GM12878 (cell line): ENCODE measurements at regions not wholly inside any gene's neighbourhood (a gene's known extent, or its start where the extent isn't known, plus 50 kb on each side); places are given as distances from the start of the nearest gene placed in this dataset.

Experiments
- ATAC-seq: fragments of 200-7000 bp; cut with Tn5 transposase; 3 replicates; pipeline ENCODE4 v1.9.1; 2020; ENCODE audit warnings: mild to moderate bottlenecking, moderate library complexity
- BruUV-seq: library from RNA; stranded (reverse); fragments of 400-500 nt; replicated peaks from 2 replicates; lab custom pipeline; 2021; lab: Mats Ljungman, UMichigan
- CTCF ChIA-PET: fragments of 300-600 bp; sonication (Branson Sonifier 250); formaldehyde crosslinking; extraction: SDS; loops from one replicate; lab custom pipeline; 2021; ENCODE audit warnings: inconsistent platforms; lab: Yijun Ruan, JAX
- POLR2A ChIA-PET: fragments of 350-600 bp; formaldehyde crosslinking; extraction: SDS; loops from one replicate; lab custom pipeline; 2021; ENCODE audit warnings: inconsistent platforms; lab: Charles Lee
- RAD21 ChIA-PET: fragments of 300-600 bp; sonication (Branson Sonifier 250); formaldehyde crosslinking; loops from one replicate; lab custom pipeline; 2023; ENCODE audit warnings: antibody characterized with exemption; ENCODE audit not compliant: unreplicated experiment; lab: Charles Lee
- SMC1A ChIA-PET: fragments of 300-600 bp; sonication (Branson Sonifier 250); formaldehyde crosslinking; loops from one replicate; lab custom pipeline; 2023; ENCODE audit not compliant: unreplicated experiment, uncharacterized antibody; lab: Charles Lee
- DNase-seq: peaks from one replicate; pipeline ENCODE4 v3.0.0-alpha.2; 2011; ENCODE audit warnings: low read depth, low spot score
- FAIRE-seq: peaks from 3 replicates; lab custom pipeline; 2011; peaks lifted over from hg19 to GRCh38; lab: Jason Lieb, UNC
- H2AFZ ChIP-seq: 2 replicates; pipeline ENCODE4 v1.6.0; 2011; ENCODE audit warnings: low read depth, low read length, control low read depth; ENCODE audit not compliant: control insufficient read depth
- H3K27ac ChIP-seq: 2 replicates; pipeline ENCODE4 v1.5.1; 2011; ENCODE audit warnings: control low read depth; ENCODE audit not compliant: control insufficient read depth, insufficient read depth
- H3K27me3 ChIP-seq, 2 experiments: replicated peaks in 1 of 2; 2 replicates each; pipeline versions ENCODE4 v1.6.0 to v1.6.1; 2011; ENCODE audit warnings: low read length in 1 of 2; ENCODE audit not compliant: control insufficient read depth in 2 of 2, insufficient read depth in 2 of 2
- H3K36me3 ChIP-seq, 2 experiments: 2 replicates each; pipeline ENCODE4 v1.5.1; 2011; ENCODE audit warnings: low read length in 1 of 2; ENCODE audit not compliant: control insufficient read depth in 2 of 2, insufficient read depth in 2 of 2
- H3K4me1 ChIP-seq: 2 replicates; pipeline ENCODE4 v1.6.1; 2011; ENCODE audit warnings: mild to moderate bottlenecking, low read length, moderate library complexity, mixed read lengths; ENCODE audit not compliant: control insufficient read depth, insufficient read depth
- H3K4me2 ChIP-seq: 2 replicates; pipeline ENCODE4 v1.6.0; 2011; ENCODE audit warnings: control low read depth; ENCODE audit not compliant: control insufficient read depth, insufficient read depth
- H3K4me3 ChIP-seq: fragments of 200-600 bp; sonication (generic); 2 replicates; pipeline ENCODE4 v1.5.1; 2016
- H3K79me2 ChIP-seq: 2 replicates; pipeline ENCODE4 v1.6.0; 2011; ENCODE audit warnings: low read length; ENCODE audit not compliant: control insufficient read depth, insufficient read depth
- H3K9ac ChIP-seq: 2 replicates; pipeline ENCODE4 v1.8.0; 2011; ENCODE audit warnings: low read length, control low read depth, mixed read lengths; ENCODE audit not compliant: control insufficient read depth, insufficient read depth
- H3K9me3 ChIP-seq: replicated peaks from 3 replicates; pipeline ENCODE4 v1.5.1; 2011; ENCODE audit warnings: mild to moderate bottlenecking, low read length; ENCODE audit not compliant: control insufficient read depth, insufficient read depth
- H4K20me1 ChIP-seq: 2 replicates; pipeline ENCODE4 v1.6.0; 2011; ENCODE audit not compliant: control insufficient read depth, insufficient read depth
- BMI1 ChIP-seq: fragments of 450-650 bp; IDR thresholded peaks from 2 replicates; pipeline ENCODE4 v1.6.1; 2016; ENCODE audit warnings: mild to moderate bottlenecking, moderate library complexity, borderline replicate concordance
- CEBPB ChIP-seq, 2 experiments: fragments of 150-350 bp in 1 of 2; IDR thresholded peaks; 2 replicates each; pipeline ENCODE4 v1.6.1; 2012 to 2014; ENCODE audit warnings: low read depth in 2 of 2, low read length in 2 of 2, borderline replicate concordance in 1 of 2, inconsistent platforms in 1 of 2
- ELK1 ChIP-seq: IDR thresholded peaks from 2 replicates; pipeline ENCODE4 v1.6.1; 2012; ENCODE audit warnings: low read depth, low read length, improper control_type of control experiment
- MYC ChIP-seq: IDR thresholded peaks from 2 replicates; pipeline ENCODE4 v1.6.1; 2011; ENCODE audit warnings: mild to moderate bottlenecking, low read length, moderate library complexity, inconsistent platforms; ENCODE audit not compliant: insufficient read depth, insufficient replicate concordance, insufficient read length, severe bottlenecking
- NFIC ChIP-seq: IDR thresholded peaks from 2 replicates; pipeline ENCODE4 v1.6.1; 2012; ENCODE audit warnings: low read depth, mild to moderate bottlenecking, inconsistent platforms, low read length, moderate library complexity
- NR2C1 ChIP-seq: fragments of 450-650 bp; IDR thresholded peaks from 2 replicates; pipeline ENCODE4 v1.6.1; 2017; ENCODE audit warnings: antibody characterized with exemption, mild to moderate bottlenecking, moderate library complexity
- SUZ12 ChIP-seq: fragments of 200-600 bp; sonication (generic); IDR thresholded peaks from one replicate; pipeline ENCODE4 v1.6.1; 2018; ENCODE audit warnings: antibody characterized with exemption, mild to moderate bottlenecking; ENCODE audit not compliant: unreplicated experiment
- ZBTB4 ChIP-seq: fragments of 450-650 bp; formaldehyde crosslinking; IDR thresholded peaks from 2 replicates; pipeline ENCODE4 v1.4.0; 2022; ENCODE audit warnings: mild to moderate bottlenecking, moderate library complexity
- WGBS: methylation state at CpG from one replicate; pipeline ENCODE4 v1.1.6; 2016; ENCODE audit warnings: low lambda C conversion rate; ENCODE audit not compliant: insufficient replicate concordance, insufficient coverage; ENCODE audit errors: missing lambda C conversion rate; 5-methylcytosine and 5-hydroxymethylcytosine counted together
- in situ Hi-C: fragments of 300-500 bp; cut with MboI; formaldehyde crosslinking; loops from 9 replicates; pipeline ENCODE4 v1.14.3; 2018; ENCODE audit warnings: mixed read lengths
- intact Hi-C: fragments of 100-400 bp; cut with micrococcal nuclease; formaldehyde crosslinking; loops from one replicate; pipeline ENCODE4 v1.14.2; 2022; ENCODE audit not compliant: unreplicated experiment

- Histone ChIP-seq H3K79me2 (no peaks in the 10 kb centered on the region), H3K27ac (no peak overlapping the region), H3K4me3 (no peak overlapping the region), H3K9me3 (no peaks in the 10 kb centered on the region; the same call in 2 of the 3 replicates), H4K20me1 (no peaks in the 10 kb centered on the region), H3K36me3 (no peaks in the 10 kb centered on the region), H3K9ac (no peak overlapping the region), H3K4me1 (peaks cover 12% of the 10 kb centered on the region), H3K4me2 (no peak overlapping the region), H3K27me3 (no peaks in the 10 kb centered on the region), H2AFZ (no peak overlapping the region)
- no peak for DNase-seq
- no peak for ATAC-seq
- CTCF ChIA-PET = no interaction called here
- no peak for FAIRE-seq
- intact Hi-C loops = no loop called here
- BruUV-seq = no TSS peak
- in situ Hi-C loops = no loop called here
- RAD21 ChIA-PET = no interaction called here
- SMC1A ChIA-PET = interaction anchor here (0.8 kb wide), 1 partner anchor 201 kb away, joined by 3 read pairs; no protein-coding TSS in a partner anchor
- POLR2A ChIA-PET = no interaction called here
- TF ChIP-seq CEBPB (IDR thresholded peaks at IDR 0.05; ENCODE audit: borderline replicate concordance in 1 of 2, low read depth in 2 of 2, low read length in 2 of 2) (no peak), SUZ12 (no peak), MYC (no peak), ZBTB4 (CRISPR knock-in tag) (no peak), NR2C1 (no peak), ELK1 (no peak), NFIC (no peak), BMI1 (no peak)
- WGBS = 41% methylated on average over 4 of the region's 4 CpGs
Measured at GRCh38 chr11:115700496-115700895, 196.3 kb upstream of the CADM1 start.
